ENCODE measurements at regions not wholly inside any gene's neighbourhood (a gene's known extent, or its start where the extent isn't known, plus 50 kb on each side); places are given as distances from the start of the nearest gene placed in this dataset.

DNA sequence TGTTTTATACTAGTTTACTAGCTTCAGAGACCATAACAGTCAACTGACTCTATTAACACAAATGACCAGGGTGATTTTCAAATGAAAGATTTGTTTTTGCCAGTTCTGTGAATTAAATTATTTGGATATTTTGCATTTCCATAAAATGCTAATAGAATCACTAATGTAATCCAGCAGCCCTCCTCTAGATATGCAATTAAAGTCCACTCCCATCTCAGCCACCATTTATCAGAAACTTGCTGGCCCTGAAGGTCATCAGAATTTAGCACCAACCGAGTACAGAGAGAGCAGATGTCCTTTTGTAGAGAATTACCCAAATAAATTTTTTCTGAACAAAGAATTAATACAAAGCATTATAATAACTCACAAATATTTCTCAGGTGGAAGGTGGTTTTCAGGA, 531.1 kb upstream of the SLIT2 start:
- TF ChIP-seq, protein P1, sequence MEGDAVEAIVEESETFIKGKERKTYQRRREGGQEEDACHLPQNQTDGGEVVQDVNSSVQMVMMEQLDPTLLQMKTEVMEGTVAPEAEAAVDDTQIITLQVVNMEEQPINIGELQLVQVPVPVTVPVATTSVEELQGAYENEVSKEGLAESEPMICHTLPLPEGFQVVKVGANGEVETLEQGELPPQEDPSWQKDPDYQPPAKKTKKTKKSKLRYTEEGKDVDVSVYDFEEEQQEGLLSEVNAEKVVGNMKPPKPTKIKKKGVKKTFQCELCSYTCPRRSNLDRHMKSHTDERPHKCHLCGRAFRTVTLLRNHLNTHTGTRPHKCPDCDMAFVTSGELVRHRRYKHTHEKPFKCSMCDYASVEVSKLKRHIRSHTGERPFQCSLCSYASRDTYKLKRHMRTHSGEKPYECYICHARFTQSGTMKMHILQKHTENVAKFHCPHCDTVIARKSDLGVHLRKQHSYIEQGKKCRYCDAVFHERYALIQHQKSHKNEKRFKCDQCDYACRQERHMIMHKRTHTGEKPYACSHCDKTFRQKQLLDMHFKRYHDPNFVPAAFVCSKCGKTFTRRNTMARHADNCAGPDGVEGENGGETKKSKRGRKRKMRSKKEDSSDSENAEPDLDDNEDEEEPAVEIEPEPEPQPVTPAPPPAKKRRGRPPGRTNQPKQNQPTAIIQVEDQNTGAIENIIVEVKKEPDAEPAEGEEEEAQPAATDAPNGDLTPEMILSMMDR (conservative IDR thresholded peaks at IDR 0.05; ENCODE audit: low read length), result no peak
- TF ChIP-seq EZH2phosphoT487 (IDR thresholded peaks at IDR 0.05; ENCODE audit: borderline replicate concordance), result no peak

All from Loucy (cell line).